Cerebellar cortex (tissue), 1 donor: ENCODE measurements at regions not wholly inside any gene's neighbourhood (a gene's known extent, or its start where the extent isn't known, plus 50 kb on each side); places are given as distances from the start of the nearest gene placed in this dataset.
"Not testable (repeated sequence)": the region's sequence is repeated elsewhere in the genome, so short reads cannot be mapped to it uniquely, and the experiment has no call there.

Source experiments
- DNase-seq: peaks from one replicate; pipeline ENCODE4 v3.0.0-alpha.2; 2015; ENCODE audit warnings: low spot score

- DNase-seq, result no peak
These were observed 310.1 kb downstream of the FOXL1 start for GRCh38 chr16:86888231-86889053.

DNA sequence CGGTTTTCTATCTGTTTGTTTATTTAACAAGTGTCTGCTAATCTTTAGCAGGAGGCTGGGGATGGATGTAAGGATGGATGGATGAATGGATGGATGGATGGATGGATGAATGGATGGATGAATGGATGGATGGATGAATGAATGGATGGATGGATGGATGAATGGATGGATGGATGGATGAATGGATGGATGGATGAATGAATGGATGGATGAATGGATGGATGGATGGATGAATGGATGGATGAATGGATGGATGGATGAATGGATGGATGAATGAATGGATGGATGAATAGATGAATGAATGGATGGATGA, 310.7 kb downstream of the FOXL1 start:
- DNase-seq, result not testable (repeated sequence)

DNA sequence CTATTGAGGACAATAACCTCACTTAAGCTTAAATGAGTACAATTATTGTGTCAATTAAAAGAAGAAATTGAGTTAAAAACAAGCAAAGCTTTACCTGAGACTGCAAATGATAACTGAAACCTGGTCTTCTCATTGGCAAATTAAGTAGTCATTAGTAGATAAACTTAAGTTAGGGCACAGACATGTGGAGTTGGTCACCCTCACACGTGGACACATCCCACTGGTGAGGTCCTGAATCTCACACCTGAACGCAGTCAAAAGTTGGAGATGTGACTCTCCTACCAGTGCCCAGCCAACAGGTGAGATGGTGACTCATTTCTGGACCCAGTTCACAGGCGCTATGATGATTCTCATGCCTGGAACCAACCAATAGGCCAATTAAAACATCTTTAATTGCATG, 311.6 kb downstream of the FOXL1 start:
- DNase-seq, result no peak

DNA sequence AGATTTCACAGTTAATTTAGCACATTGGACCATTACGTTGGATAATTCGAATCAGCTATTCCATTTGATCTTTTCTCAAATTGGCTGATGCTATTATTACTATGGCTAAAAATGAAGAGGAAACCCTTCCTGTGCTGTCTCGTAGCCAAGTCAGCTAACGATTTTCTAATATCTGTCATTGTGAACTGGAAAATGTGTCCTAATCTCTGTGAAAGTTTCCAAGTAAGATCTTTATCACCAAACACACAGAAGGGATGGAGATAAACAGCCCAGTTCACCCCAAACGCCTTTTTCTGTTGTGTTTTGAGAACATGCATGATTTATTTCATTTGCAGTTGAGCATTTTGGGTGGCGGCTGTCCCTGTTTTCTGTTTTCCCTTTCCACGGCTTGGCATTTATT, 312.8 kb downstream of the FOXL1 start:
- DNase-seq, result no peak

- no peak for DNase-seq
These were observed 313.3 kb downstream of the FOXL1 start for GRCh38 chr16:86891631-86892030.

DNA sequence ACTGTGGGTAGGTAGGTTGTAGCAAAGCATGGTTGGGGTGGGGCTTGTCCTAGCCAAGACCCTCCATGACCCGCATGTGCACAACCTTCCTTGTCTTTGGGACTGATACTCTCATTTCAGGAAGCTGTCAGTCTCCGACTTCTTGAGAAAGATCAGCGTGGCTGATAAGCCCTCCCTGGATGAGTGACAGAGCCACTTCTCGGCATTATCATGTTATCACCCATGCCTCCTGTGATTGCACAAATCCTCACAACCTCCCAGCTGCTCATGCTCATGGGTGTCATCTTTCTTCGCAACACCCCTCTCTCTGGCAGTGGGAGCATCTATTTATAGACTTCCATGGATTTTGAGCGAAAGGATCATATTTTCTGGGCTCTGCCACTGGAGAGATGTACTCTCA, 314.2 kb downstream of the FOXL1 start:
- no peak for DNase-seq

- no peak for DNase-seq
These were observed 315.2 kb downstream of the FOXL1 start for GRCh38 chr16:86893506-86893905.

GRCh38 chr16:86894029-86894567, 315.7 kb downstream of the FOXL1 start:
- DNase-seq, result no peak

GRCh38 chr16:86894925-86895324, 316.6 kb downstream of the FOXL1 start:
- no peak for DNase-seq

DNA sequence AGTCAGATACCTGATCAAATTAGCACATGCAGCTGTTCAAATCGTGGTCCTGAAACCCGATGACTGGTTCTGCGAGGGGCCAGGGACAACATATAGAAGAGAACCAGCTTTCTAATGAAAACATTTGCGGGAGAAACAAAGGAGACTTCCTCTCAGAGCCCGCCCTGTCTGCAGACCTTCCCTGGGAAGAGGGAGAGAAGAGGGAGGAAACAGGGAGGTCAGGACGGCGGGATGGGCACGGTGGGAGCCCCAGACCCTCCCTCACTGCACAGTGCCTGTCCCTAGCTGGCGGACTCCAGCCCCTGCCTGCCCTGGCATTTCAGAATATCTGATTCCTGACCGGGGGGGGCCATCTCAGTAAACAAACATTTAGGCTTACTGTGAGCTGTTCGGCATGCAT, 317.3 kb downstream of the FOXL1 start:
- DNase-seq, result no peak

DNA sequence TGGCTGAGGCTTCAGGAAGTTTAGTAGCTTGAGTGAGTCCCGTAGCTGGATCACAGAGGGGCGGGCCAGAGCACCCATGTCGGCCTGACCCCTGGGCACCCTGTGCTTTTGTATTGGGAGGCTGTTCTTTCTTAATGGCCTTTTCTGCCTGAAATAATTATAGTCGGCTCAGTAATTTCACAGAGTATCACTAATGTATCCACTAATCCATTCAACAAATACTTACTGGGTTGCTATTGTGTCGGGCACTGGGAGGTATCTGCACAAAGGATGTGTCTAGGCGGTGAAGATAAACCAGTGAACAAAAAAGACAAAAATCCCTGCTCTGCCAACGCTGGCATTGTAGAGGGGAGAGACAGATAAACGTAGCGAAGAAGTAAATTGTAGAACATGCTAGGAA, 318.6 kb downstream of the FOXL1 start:
- no peak for DNase-seq

DNA sequence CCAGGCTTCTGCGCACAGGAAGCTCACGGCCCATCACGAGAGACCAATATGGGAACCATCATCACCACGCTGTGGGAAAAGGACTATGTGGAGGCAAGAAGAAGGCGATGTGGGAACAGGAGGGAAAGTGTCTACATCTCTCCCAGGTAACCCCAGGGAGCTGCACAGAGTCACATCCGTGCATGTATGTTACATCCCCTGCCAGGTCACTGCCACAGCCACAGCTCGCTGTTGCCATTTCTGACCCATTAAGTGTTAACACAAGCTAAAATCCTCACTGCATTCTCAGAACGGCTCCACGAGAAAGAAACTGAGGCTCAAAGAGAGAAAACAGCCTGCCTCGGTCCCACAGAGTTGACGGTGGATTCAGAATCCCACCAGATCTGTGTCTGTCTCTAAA, 319.1 kb downstream of the FOXL1 start:
- no peak for DNase-seq

GRCh38 chr16:86898386-86898785, 320.0 kb downstream of the FOXL1 start:
- no peak for DNase-seq

DNA sequence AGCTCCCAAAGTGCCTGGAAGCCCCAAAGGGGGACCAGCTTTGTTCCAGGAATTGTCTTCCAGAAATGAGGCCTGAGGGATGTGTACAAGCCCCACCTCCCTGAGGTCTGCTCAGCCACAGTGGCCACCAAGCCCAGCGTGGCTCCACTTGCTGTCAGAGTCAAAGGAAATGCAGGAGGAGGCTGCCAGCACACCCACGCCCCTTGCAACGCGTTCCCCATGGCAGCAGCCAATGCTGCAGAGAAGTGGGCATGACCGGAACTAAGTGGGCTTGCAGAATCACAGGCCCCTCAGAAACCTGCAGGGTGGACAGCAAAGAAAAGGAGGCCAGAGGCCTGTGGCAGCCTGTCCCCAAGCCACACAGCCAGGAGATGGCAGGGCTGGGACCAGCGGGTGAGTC, 320.8 kb downstream of the FOXL1 start:
- DNase-seq, result no peak

DNA sequence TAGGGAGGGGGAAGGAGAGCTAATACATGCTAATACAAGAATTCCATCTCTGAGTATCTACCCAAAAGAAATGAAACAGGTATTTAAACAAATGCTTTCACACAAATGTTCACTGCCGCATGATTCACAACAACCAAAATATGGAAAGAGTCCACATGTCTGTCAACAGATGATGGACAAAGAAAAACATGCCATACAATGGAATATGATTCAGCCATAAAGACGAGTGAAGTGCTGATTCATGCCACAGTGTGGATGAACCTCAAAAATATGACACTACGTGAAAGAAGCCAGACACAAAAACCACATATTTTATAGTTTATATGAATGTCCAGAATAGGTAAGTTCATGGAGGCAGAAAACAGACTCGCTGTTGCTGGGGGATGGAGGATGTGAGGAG, 321.4 kb downstream of the FOXL1 start:
- DNase-seq, result no peak

DNA sequence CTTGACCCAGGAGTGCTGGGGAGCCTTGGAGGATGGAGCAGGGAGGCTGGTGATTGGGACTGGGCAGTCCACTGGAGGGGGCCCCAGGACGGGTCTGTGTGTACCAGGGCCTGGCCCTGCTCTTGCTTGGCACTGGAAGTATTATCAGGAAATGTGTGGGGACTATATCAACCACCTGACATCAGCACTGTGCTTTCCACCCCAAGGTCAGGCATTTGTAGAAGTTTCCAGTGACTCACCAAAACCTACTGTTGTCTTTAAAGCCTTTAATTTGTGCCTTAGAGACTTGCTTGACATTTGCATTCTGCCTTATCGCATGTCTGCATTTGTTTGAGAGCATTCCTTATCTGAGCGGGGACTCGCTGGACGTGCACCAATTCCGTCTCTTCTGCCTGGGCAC, 323.1 kb downstream of the FOXL1 start:
- no peak for DNase-seq

GRCh38 chr16:86902656-86903001, 324.3 kb downstream of the FOXL1 start:
- DNase-seq, result no peak

- DNase-seq, result no peak
These were observed 324.7 kb downstream of the FOXL1 start for GRCh38 chr16:86903068-86903467.

- DNase-seq, result no peak
These were observed 327.0 kb downstream of the FOXL1 start for GRCh38 chr16:86905302-86905701.

DNA sequence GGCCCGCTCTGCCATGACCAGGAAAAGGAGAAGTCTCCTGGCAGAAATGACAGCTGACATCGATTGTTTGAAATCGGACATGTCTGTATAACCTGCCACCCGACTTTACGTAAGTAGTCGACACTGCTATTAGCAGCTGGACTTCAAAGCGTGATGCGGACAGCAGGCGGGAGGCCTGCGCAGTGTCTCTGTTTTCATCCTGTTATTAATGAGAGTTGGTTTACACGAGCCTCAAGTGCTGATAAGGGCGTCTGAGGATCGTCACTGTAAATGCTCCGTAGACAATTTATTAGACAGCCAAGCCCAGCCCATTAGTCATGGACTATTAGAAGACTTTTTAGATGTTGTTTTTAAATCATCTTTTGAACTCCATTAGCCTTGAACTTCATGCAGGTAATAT, 328.3 kb downstream of the FOXL1 start:
- no peak for DNase-seq

- DNase-seq, result no peak
These were observed 331.2 kb downstream of the FOXL1 start for GRCh38 chr16:86909359-86910160.

DNA sequence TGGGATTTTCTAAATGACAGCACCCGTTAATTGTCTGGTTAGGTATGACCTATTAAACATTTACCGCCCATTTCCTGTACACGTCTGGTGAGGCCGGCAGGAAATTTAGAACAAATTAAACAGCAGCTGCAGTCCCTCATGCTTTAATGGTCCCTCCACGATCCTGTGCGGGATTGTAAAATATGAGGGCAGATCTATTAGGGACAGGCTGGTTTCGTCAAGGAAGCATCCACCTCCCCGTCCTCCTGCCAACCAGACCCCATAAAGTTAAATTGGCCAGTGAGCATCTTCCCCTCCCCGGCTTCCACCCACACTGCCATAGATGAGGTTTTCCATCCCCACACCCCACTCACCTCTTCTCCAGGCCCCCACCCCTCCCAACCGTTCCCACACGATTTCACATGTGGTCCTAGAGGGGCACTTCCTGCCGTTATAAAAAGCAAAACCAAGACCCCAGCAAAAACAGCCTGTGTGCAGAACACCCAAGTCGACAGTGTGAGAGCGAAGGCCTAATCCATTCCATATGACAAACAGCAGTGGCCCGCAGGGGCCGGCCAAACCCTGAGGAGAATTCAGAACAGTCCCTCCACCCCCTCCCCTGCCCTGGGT, 331.9 kb downstream of the FOXL1 start:
- no peak for DNase-seq

GRCh38 chr16:86911437-86911958, 333.1 kb downstream of the FOXL1 start:
- no peak for DNase-seq
